MM.1S (cell line): ENCODE measurements at regions not wholly inside any gene's neighbourhood (a gene's known extent, or its start where the extent isn't known, plus 50 kb on each side); places are given as distances from the start of the nearest gene placed in this dataset.

Source experiments
- CTCF ChIP-seq: fragments of 300-600 bp; sonication (generic); IDR thresholded peaks from 2 replicates; pipeline ENCODE4 v1.5.1; 2016; ENCODE audit warnings: antibody characterized with exemption, low read length, mixed read lengths
- EZH2 ChIP-seq: fragments of 300-600 bp; sonication (generic); optimal IDR thresholded peaks from 2 replicates; pipeline ENCODE3; 2017; ENCODE audit warnings: low read depth, mild to moderate bottlenecking, antibody characterized with exemption, low read length, mixed read lengths
- EZH2phosphoT487 ChIP-seq: fragments of 300-600 bp; sonication (generic); IDR thresholded peaks from 2 replicates; pipeline ENCODE4 v1.6.1; 2018; ENCODE audit warnings: antibody characterized with exemption, low read length

- TF ChIP-seq CTCF, result no peak
- TF ChIP-seq EZH2, result no peak
- no peak for TF ChIP-seq EZH2phosphoT487
Measured at GRCh38 chr7:54906963-54907362, 111.9 kb upstream of the EGFR start.
